ENCODE measurements at regions not wholly inside any gene's neighbourhood (a gene's known extent, or its start where the extent isn't known, plus 50 kb on each side); places are given as distances from the start of the nearest gene placed in this dataset.

- no peaks in the 10 kb centered on the region for H3K27me3 ChIP-seq
- intact Hi-C loops (cut with DNase I; ENCODE audit: low total_unique reads) (no loop called here), in situ Hi-C loops (cut with MboI; ENCODE audit: low sequenced_read_pairs in 4 of 4) (no loop called here)
- no peak overlapping the region for H3K27ac ChIP-seq
- no peaks in the 10 kb centered on the region for H3K36me3 ChIP-seq
- TF ChIP-seq POLR2A (IDR thresholded peaks at IDR 0.05) (no peak), CTCF (IDR thresholded peaks at IDR 0.05 in 4 of 5, conservative IDR thresholded peaks at IDR 0.05 in 1 of 5) (no peak)
- H3K9me3 ChIP-seq, result no peaks in the 10 kb centered on the region
- DNase-seq, result no peak
- no peak for ATAC-seq
- H3K4me3 ChIP-seq, result no peak overlapping the region
- no peaks in the 10 kb centered on the region for H3K4me1 ChIP-seq
Observed at GRCh38 chr1:58316141-58316540, 230.4 kb downstream of the OMA1 start.

GRCh38 chr1:58312971-58313563 lies 233.5 kb downstream of the OMA1 start:
- DNase-seq, result no peak
- no peaks in the 10 kb centered on the region for H3K9me3 ChIP-seq
- ATAC-seq, result no peak
- no peaks in the 10 kb centered on the region for H3K36me3 ChIP-seq
- intact Hi-C loops (cut with DNase I; ENCODE audit: low total_unique reads) (no loop called here), in situ Hi-C loops (cut with MboI; ENCODE audit: low sequenced_read_pairs in 4 of 4) (no loop called here)
- H3K27me3 ChIP-seq, result no peaks in the 10 kb centered on the region
- no peak for TF ChIP-seq CTCF (IDR thresholded peaks at IDR 0.05 in 4 of 5, conservative IDR thresholded peaks at IDR 0.05 in 1 of 5)
- TF ChIP-seq POLR2A (IDR thresholded peaks at IDR 0.05), result no peak
- no peak overlapping the region for H3K27ac ChIP-seq
- H3K4me3 ChIP-seq, result no peak overlapping the region
- no peaks in the 10 kb centered on the region for H3K4me1 ChIP-seq

GRCh38 chr1:58312461-58312860 lies 234.1 kb downstream of the OMA1 start:
- in situ Hi-C loops (cut with MboI; ENCODE audit: low sequenced_read_pairs in 4 of 4) (no loop called here), intact Hi-C loops (cut with DNase I; ENCODE audit: low total_unique reads) (no loop called here)
- no peak for ATAC-seq
- H3K36me3 ChIP-seq, result no peaks in the 10 kb centered on the region
- DNase-seq, result no peak
- H3K4me3 ChIP-seq, result no peak overlapping the region
- H3K27me3 ChIP-seq, result no peaks in the 10 kb centered on the region
- no peak overlapping the region for H3K27ac ChIP-seq
- no peaks in the 10 kb centered on the region for H3K4me1 ChIP-seq
- H3K9me3 ChIP-seq, result no peaks in the 10 kb centered on the region
- TF ChIP-seq CTCF (IDR thresholded peaks at IDR 0.05 in 4 of 5, conservative IDR thresholded peaks at IDR 0.05 in 1 of 5) (no peak), POLR2A (IDR thresholded peaks at IDR 0.05) (no peak)

- intact Hi-C loops (cut with DNase I; ENCODE audit: low total_unique reads) (no loop called here), in situ Hi-C loops (cut with MboI; ENCODE audit: low sequenced_read_pairs in 4 of 4) (no loop called here)
- Histone ChIP-seq H3K27ac (no peak overlapping the region), H3K9me3 (no peaks in the 10 kb centered on the region), H3K36me3 (no peaks in the 10 kb centered on the region), H3K4me1 (no peaks in the 10 kb centered on the region), H3K27me3 (no peaks in the 10 kb centered on the region), H3K4me3 (no peak overlapping the region)
- TF ChIP-seq POLR2A (IDR thresholded peaks at IDR 0.05) (no peak), CTCF (IDR thresholded peaks at IDR 0.05 in 4 of 5, conservative IDR thresholded peaks at IDR 0.05 in 1 of 5) (no peak)
- DNase-seq (no peak), ATAC-seq (no peak)
Observed at GRCh38 chr1:58310881-58311280, 235.6 kb downstream of the OMA1 start.

GRCh38 chr1:58310469-58310868 lies 236.1 kb downstream of the OMA1 start:
- no peak for ATAC-seq
- Histone ChIP-seq H3K27ac (no peak overlapping the region), H3K4me3 (no peak overlapping the region), H3K36me3 (no peaks in the 10 kb centered on the region), H3K9me3 (no peaks in the 10 kb centered on the region), H3K27me3 (no peaks in the 10 kb centered on the region), H3K4me1 (no peaks in the 10 kb centered on the region)
- in situ Hi-C loops (cut with MboI; ENCODE audit: low sequenced_read_pairs in 4 of 4), result no loop called here
- intact Hi-C loops (cut with DNase I; ENCODE audit: low total_unique reads), result no loop called here
- TF ChIP-seq CTCF (IDR thresholded peaks at IDR 0.05 in 4 of 5, conservative IDR thresholded peaks at IDR 0.05 in 1 of 5) (no peak), POLR2A (IDR thresholded peaks at IDR 0.05) (no peak)
- DNase-seq, result no peak
